Neural cell (in vitro differentiated cells): ENCODE measurements at regions not wholly inside any gene's neighbourhood (a gene's known extent, or its start where the extent isn't known, plus 50 kb on each side); places are given as distances from the start of the nearest gene placed in this dataset.

ENCODE experiments used
- H2AFZ ChIP-seq: fragments of 200-600, 300-800 bp; sonication (generic), shearing (Covaris generic); 2 replicates; pipeline ENCODE4 v1.6.0; 2014; ENCODE audit warnings: low read depth, mild to moderate bottlenecking, antibody characterized with exemption, low read length, moderate library complexity
- H3F3A ChIP-seq: fragments of 200-600 bp; shearing (Covaris generic); 2 replicates; pipeline ENCODE4 v1.6.1; 2016; ENCODE audit warnings: mild to moderate bottlenecking, moderate library complexity, mixed read lengths, antibody characterized with exemption, low read length; ENCODE audit not compliant: insufficient read depth, poor library complexity, severe bottlenecking
- H3K27ac ChIP-seq: fragments of 200-600, 300-800 bp; sonication (generic), shearing (Covaris generic); 2 replicates; pipeline ENCODE4 v1.5.1; 2014; ENCODE audit warnings: mild to moderate bottlenecking, low read length, moderate library complexity
- H3K27me3 ChIP-seq: fragments of 300-800, 200-600 bp; sonication (generic), shearing (Covaris generic); 2 replicates; pipeline ENCODE4 v1.6.0; 2014; ENCODE audit warnings: mild to moderate bottlenecking, low read depth, low read length, moderate library complexity; ENCODE audit not compliant: insufficient read depth
- H3K36me3 ChIP-seq: fragments of 300-800, 200-600 bp; sonication (generic), shearing (Covaris generic); 2 replicates; pipeline ENCODE4 v1.5.1; 2014; ENCODE audit warnings: mild to moderate bottlenecking, antibody characterized with exemption, low read length, moderate library complexity; ENCODE audit not compliant: insufficient read depth
- H3K4me2 ChIP-seq: fragments of 300-800, 200-600 bp; sonication (generic), shearing (Covaris generic); 2 replicates; pipeline ENCODE4 v1.6.0; 2014; ENCODE audit warnings: mild to moderate bottlenecking, low read length
- H3K4me3 ChIP-seq: fragments of 300-800, 200-600 bp; sonication (generic), shearing (Covaris generic); 2 replicates; pipeline ENCODE4 v1.5.1; 2014; ENCODE audit warnings: mild to moderate bottlenecking, low read length, moderate library complexity
- H3K79me2 ChIP-seq: fragments of 200-600 bp; shearing (Covaris generic); replicated peaks from 2 replicates; pipeline ENCODE4 v1.6.0; 2014; ENCODE audit warnings: mild to moderate bottlenecking, low read length, moderate library complexity; ENCODE audit not compliant: insufficient read depth
- H3K9ac ChIP-seq: fragments of 300-800, 200-600 bp; sonication (generic), shearing (Covaris generic); 2 replicates; pipeline ENCODE4 v1.6.1; 2016; ENCODE audit warnings: mild to moderate bottlenecking, low read length, mixed read lengths
- H3K9me2 ChIP-seq: fragments of 200-600 bp; shearing (Covaris generic); 2 replicates; pipeline ENCODE4 v1.6.1; 2016; ENCODE audit warnings: mild to moderate bottlenecking, low read length, mixed read lengths; ENCODE audit not compliant: insufficient read depth
- H3K9me3 ChIP-seq: fragments of 200-600, 300-800 bp; sonication (generic), shearing (Covaris generic); 2 replicates; pipeline ENCODE4 v1.6.1; 2016; ENCODE audit warnings: mild to moderate bottlenecking, mixed run types, low read length, moderate library complexity, mixed read lengths
- H4K20me1 ChIP-seq: fragments of 200-600 bp; shearing (Covaris generic); 2 replicates; pipeline ENCODE4 v1.6.1; 2016; ENCODE audit warnings: mild to moderate bottlenecking, mixed run types; ENCODE audit not compliant: insufficient read depth
- CTCF ChIP-seq: fragments of 450-650 bp; IDR thresholded peaks from 2 replicates; pipeline ENCODE4 v1.5.1; 2014; ENCODE audit warnings: antibody characterized with exemption, mild to moderate bottlenecking, moderate library complexity; ENCODE audit not compliant: poor library complexity, severe bottlenecking
- EP300 ChIP-seq: fragments of 450-650 bp; conservative IDR thresholded peaks from 2 replicates; pipeline ENCODE4 v1.6.1; 2014; ENCODE audit warnings: antibody characterized with exemption, mild to moderate bottlenecking, moderate library complexity; ENCODE audit not compliant: poor library complexity, severe bottlenecking
- EZH2 ChIP-seq: fragments of 200-600, 300-800 bp; shearing (Covaris generic), sonication (generic); IDR thresholded peaks from 2 replicates; pipeline ENCODE4 v1.6.1; 2014; ENCODE audit warnings: antibody characterized with exemption, low read length, borderline replicate concordance, mild to moderate bottlenecking; ENCODE audit not compliant: insufficient read depth, poor library complexity, severe bottlenecking
- MXI1 ChIP-seq: fragments of 450-650 bp; conservative IDR thresholded peaks from 2 replicates; pipeline ENCODE4 v1.6.1; 2014; ENCODE audit warnings: antibody characterized with exemption, mild to moderate bottlenecking; ENCODE audit not compliant: poor library complexity, severe bottlenecking
- POLR2AphosphoS5 ChIP-seq: IDR thresholded peaks from 2 replicates; pipeline ENCODE4 v1.6.1; 2012
- RAD21 ChIP-seq: fragments of 450-650 bp; conservative IDR thresholded peaks from 2 replicates; pipeline ENCODE4 v1.6.1; 2014; ENCODE audit warnings: antibody characterized with exemption, mild to moderate bottlenecking, moderate library complexity
- SMC3 ChIP-seq: fragments of 450-650 bp; conservative IDR thresholded peaks from 2 replicates; pipeline ENCODE4 v1.6.1; 2014; ENCODE audit warnings: antibody characterized with exemption, mild to moderate bottlenecking, moderate library complexity; ENCODE audit not compliant: poor library complexity
- TAF1 ChIP-seq: IDR thresholded peaks from 2 replicates; pipeline ENCODE4 v1.6.1; 2012; ENCODE audit warnings: low read depth
- TF ChIP-seq, protein P1 (sequence below): IDR thresholded peaks from 2 replicates; pipeline ENCODE4 v1.6.1; 2012; ENCODE audit warnings: borderline replicate concordance

GRCh38 chr5:51033215-51033614 is 350.0 kb upstream of the ISL1 start:
- H3K36me3 ChIP-seq = no peaks in the 10 kb centered on the region
- no peak overlapping the region for H2AFZ ChIP-seq
- no peaks in the 10 kb centered on the region for H3F3A ChIP-seq
- H3K9ac ChIP-seq = no peak overlapping the region
- H3K27me3 ChIP-seq = no peaks in the 10 kb centered on the region
- H3K79me2 ChIP-seq = no peaks in the 10 kb centered on the region
- no peaks in the 10 kb centered on the region for H3K9me2 ChIP-seq
- TF ChIP-seq EP300 (no peak), SMC3 (no peak)
- H3K4me2 ChIP-seq = no peak overlapping the region
- H3K9me3 ChIP-seq = no peaks in the 10 kb centered on the region
- no peak overlapping the region for H3K4me3 ChIP-seq
- H4K20me1 ChIP-seq = no peaks in the 10 kb centered on the region
- H3K27ac ChIP-seq = no peak overlapping the region

DNA sequence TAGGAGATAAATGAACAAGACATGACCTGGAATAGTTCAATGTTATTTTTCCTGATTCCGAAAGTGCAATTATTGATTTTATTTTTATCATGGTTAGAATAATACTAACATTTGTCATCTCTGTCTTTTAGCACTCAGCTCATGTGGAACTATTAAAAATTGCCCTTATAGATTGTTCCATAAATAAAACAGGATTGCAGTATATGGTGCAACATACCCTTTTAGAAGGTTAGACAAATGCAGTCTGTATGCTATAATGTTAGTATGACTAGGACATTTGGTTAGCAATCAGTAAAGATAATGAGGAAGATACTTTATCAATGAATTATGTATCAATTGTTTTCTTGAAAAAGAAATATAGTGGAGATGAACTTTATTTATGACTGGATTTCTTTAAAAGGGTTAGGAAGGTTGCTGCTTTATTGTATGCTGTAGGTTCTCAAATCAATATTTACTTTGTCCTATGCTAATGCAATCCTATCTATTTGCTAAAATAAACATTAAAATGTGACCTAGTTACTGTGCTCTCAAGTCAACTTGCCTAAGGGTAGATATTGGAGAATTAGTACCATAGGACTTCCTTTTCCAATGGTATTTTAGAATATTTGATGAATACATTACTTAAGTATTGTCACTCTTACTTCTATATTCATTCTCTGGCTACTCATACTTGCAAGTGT is 348.9 kb upstream of the ISL1 start:
- no peaks in the 10 kb centered on the region for H3K9me3 ChIP-seq
- H3K4me2 ChIP-seq = no peak overlapping the region
- no peak overlapping the region for H3K9ac ChIP-seq
- no peak for TF ChIP-seq EP300
- TF ChIP-seq RAD21 = no peak
- TF ChIP-seq POLR2AphosphoS5 = no peak
- no peak for TF ChIP-seq TAF1
- no peak for TF ChIP-seq SMC3
- TF ChIP-seq CTCF = no peak
- no peak for TF ChIP-seq MXI1
- TF ChIP-seq EZH2 = no peak
- TF ChIP-seq, protein P1, sequence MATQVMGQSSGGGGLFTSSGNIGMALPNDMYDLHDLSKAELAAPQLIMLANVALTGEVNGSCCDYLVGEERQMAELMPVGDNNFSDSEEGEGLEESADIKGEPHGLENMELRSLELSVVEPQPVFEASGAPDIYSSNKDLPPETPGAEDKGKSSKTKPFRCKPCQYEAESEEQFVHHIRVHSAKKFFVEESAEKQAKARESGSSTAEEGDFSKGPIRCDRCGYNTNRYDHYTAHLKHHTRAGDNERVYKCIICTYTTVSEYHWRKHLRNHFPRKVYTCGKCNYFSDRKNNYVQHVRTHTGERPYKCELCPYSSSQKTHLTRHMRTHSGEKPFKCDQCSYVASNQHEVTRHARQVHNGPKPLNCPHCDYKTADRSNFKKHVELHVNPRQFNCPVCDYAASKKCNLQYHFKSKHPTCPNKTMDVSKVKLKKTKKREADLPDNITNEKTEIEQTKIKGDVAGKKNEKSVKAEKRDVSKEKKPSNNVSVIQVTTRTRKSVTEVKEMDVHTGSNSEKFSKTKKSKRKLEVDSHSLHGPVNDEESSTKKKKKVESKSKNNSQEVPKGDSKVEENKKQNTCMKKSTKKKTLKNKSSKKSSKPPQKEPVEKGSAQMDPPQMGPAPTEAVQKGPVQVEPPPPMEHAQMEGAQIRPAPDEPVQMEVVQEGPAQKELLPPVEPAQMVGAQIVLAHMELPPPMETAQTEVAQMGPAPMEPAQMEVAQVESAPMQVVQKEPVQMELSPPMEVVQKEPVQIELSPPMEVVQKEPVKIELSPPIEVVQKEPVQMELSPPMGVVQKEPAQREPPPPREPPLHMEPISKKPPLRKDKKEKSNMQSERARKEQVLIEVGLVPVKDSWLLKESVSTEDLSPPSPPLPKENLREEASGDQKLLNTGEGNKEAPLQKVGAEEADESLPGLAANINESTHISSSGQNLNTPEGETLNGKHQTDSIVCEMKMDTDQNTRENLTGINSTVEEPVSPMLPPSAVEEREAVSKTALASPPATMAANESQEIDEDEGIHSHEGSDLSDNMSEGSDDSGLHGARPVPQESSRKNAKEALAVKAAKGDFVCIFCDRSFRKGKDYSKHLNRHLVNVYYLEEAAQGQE = no peak
- no peaks in the 10 kb centered on the region for H4K20me1 ChIP-seq
- no peaks in the 10 kb centered on the region for H3K79me2 ChIP-seq
- H3K4me3 ChIP-seq = no peak overlapping the region
- H3K27ac ChIP-seq = no peak overlapping the region
- H3K9me2 ChIP-seq = no peaks in the 10 kb centered on the region
- H3K36me3 ChIP-seq = no peaks in the 10 kb centered on the region
- H3F3A ChIP-seq = no peaks in the 10 kb centered on the region
- no peak overlapping the region for H2AFZ ChIP-seq
- H3K27me3 ChIP-seq = no peaks in the 10 kb centered on the region
